ENCODE measurements at regions not wholly inside any gene's neighbourhood (a gene's known extent, or its start where the extent isn't known, plus 50 kb on each side); places are given as distances from the start of the nearest gene placed in this dataset.

DNA sequence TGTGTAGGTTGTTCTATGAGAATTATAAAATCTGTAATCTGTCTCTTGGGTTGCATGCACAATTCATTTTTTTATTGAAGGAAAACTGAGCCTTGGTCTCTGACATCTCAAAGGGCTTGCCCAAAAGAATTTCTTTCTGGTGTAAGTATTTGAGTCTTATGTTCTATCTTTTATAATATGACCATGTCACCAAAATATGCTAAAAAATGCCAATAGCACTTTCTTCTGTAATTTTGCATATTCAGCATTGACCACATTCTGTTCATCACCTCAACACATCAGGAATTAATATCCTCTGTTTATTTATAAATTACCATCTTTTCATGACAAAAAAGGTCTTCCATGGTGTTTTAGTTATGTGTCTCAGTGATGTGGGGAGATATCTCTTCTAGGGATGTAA is 268.7 kb upstream of the TCF4 start:
- TF ChIP-seq POLR2AphosphoS5 (IDR thresholded peaks at IDR 0.05; ENCODE audit: low read depth, low read length) (no peak), POLR2A (IDR thresholded peaks at IDR 0.05; ENCODE audit: low read depth, low read length) (no peak)

Data from GM12892 (cell line).